Bronchial epithelial cell (primary cell): ENCODE measurements at regions not wholly inside any gene's neighbourhood (a gene's known extent, or its start where the extent isn't known, plus 50 kb on each side); places are given as distances from the start of the nearest gene placed in this dataset.
"Not testable (repeated sequence)": the region's sequence is repeated elsewhere in the genome, so short reads cannot be mapped to it uniquely, and the experiment has no call there.

ENCODE experiments used
- DNase-seq: peaks from one replicate; pipeline ENCODE4 v3.0.0-alpha.2; 2010; ENCODE audit warnings: low read depth
- FAIRE-seq: peaks from 2 replicates; lab custom pipeline; 2011; peaks lifted over from hg19 to GRCh38; lab: Jason Lieb, UNC
- H3K27me3 ChIP-seq: 2 replicates; pipeline ENCODE4 v1.5.1; 2011; ENCODE audit warnings: low read length; ENCODE audit not compliant: control insufficient read depth, insufficient read depth
- H3K36me3 ChIP-seq: 2 replicates; pipeline ENCODE4 v1.5.1; 2011; ENCODE audit warnings: low read length; ENCODE audit not compliant: control insufficient read depth, insufficient read depth
- H3K4me3 ChIP-seq: 2 replicates; pipeline ENCODE4 v1.5.1; 2011; ENCODE audit warnings: mild to moderate bottlenecking, low read depth, low read length, control low read depth
- TF ChIP-seq, protein P1 (sequence below): IDR thresholded peaks from 2 replicates; pipeline ENCODE4 v1.5.1; 2011; ENCODE audit warnings: mild to moderate bottlenecking, moderate library complexity, low read length, control low read depth, inconsistent platforms; ENCODE audit not compliant: insufficient read depth, severe bottlenecking

DNA sequence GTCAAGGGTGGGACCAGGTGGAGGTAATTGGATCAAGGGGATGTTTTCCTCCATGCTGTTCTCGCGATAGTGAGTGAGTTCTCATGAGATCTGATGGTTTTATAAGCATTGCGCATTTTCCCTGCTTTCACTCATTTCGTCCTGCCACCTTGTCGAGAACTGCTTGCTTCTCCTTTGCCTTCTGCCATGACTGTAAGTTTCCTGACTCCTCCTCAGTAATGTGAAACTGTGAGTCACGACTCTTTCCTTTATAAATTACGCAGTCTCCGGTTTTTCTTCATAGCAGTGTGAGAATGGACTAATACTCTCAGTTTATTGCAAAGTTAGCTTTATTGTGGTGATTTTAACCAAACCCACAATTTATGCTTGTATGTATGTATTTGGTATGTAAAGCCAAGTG is 878.5 kb upstream of the ANO3 start:
- Histone ChIP-seq H3K27me3 (no peaks in the 10 kb centered on the region), H3K36me3 (no peaks in the 10 kb centered on the region), H3K4me3 (no peak overlapping the region)
- DNase-seq (no peak), FAIRE-seq (no peak)
- TF ChIP-seq, protein P1, sequence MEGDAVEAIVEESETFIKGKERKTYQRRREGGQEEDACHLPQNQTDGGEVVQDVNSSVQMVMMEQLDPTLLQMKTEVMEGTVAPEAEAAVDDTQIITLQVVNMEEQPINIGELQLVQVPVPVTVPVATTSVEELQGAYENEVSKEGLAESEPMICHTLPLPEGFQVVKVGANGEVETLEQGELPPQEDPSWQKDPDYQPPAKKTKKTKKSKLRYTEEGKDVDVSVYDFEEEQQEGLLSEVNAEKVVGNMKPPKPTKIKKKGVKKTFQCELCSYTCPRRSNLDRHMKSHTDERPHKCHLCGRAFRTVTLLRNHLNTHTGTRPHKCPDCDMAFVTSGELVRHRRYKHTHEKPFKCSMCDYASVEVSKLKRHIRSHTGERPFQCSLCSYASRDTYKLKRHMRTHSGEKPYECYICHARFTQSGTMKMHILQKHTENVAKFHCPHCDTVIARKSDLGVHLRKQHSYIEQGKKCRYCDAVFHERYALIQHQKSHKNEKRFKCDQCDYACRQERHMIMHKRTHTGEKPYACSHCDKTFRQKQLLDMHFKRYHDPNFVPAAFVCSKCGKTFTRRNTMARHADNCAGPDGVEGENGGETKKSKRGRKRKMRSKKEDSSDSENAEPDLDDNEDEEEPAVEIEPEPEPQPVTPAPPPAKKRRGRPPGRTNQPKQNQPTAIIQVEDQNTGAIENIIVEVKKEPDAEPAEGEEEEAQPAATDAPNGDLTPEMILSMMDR: no peak

DNA sequence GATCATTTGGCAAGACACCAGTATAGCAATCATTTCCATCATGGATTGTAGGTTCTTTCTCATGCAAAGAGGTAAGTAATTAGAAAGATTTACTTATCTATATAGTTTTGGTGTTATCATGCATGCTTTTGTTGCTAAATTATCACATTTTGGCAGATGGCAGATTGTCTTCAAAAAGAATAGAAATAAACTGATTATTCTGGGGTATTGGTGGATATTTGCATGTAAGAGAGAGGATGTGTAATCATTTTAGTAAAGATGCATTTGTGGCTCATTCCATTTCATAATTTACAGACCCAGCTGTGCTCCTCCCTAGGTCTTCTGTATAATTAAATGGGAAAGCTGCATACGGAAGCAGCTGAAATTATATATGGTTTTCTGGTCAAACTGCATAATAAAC is 875.7 kb upstream of the ANO3 start:
- Histone ChIP-seq H3K27me3 (no peaks in the 10 kb centered on the region), H3K4me3 (no peak overlapping the region), H3K36me3 (no peaks in the 10 kb centered on the region)
- FAIRE-seq (no peak), DNase-seq (no peak)
- TF ChIP-seq, protein P1: no peak

DNA sequence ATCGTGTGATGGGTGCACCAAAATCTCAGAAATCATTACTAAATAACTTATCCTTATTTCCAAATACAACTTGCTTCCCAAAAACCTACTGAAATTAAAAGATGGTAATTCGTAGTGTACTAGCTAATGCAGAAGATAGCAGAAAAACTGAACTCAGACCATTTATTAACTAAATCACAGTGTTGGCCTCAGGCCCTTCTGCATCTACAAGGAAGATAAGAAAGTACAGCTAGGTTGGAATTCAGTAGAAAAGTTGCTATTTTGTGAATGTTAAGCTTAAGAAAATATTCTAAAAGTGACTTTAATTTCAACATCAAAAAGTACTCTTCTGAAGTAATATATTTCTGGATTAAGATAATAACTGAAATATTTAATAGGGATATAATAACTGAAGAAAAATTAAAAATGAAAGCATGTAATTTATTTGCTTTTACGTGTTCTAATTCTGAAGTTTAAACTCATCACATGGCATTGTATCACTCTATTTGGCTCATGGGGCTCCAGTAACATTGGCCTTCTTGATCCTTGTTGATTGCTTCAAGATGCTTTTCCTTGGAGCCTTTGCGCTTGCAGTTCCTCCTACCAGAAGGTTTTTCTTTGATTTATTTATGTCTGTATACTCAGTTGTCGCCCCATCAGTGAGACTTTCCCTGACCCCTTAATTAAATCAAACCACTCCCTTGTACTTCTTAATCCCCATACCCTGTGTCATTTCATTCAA is 847.9 kb upstream of the ANO3 start:
- FAIRE-seq: no peak
- TF ChIP-seq, protein P1: no peak
- no peak for DNase-seq
- no peak overlapping the region for H3K4me3 ChIP-seq
- H3K27me3 ChIP-seq: no peaks in the 10 kb centered on the region
- H3K36me3 ChIP-seq: no peaks in the 10 kb centered on the region

DNA sequence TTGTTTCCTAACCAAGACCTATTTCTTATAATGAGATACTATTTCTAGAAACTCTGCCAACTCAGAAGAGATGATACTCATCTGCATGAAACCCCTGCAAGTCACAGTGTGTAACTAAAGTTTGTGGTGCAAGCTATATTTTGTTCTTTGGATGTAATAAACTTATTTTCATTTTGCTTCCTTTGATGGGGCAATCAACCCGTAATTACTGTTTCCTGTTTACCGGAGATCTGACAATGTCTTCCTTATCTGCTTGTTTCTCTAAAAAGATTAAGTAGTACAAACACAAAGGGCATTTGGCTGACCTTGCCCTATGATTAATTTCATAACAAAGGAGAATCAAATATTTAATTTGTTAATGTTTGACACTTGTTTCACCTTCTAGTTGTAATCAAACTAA is 846.6 kb upstream of the ANO3 start:
- TF ChIP-seq, protein P1: no peak
- no peaks in the 10 kb centered on the region for H3K27me3 ChIP-seq
- FAIRE-seq (no peak), DNase-seq (no peak)
- H3K4me3 ChIP-seq: no peak overlapping the region
- H3K36me3 ChIP-seq: no peaks in the 10 kb centered on the region

DNA sequence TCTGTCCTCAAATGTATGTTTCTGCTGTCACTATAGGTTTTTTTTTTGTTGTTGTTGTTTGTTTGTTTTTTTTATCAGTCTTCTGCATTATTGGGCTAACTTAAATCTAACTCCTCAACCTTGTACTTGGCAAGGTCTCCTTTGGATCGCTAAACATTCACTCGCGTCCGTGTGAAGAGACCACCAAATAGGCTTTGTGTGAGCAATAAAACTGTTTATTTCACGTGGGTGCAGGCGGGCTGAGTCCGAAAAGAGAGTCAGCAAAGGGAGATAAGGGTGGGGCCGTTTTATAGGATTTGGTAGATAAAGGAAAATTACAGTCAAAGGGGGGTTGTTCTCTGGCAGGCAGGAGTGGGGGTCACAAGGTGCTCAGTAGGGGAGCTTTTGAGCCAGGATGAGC is 845.6 kb upstream of the ANO3 start:
- not testable (repeated sequence) for FAIRE-seq

DNA sequence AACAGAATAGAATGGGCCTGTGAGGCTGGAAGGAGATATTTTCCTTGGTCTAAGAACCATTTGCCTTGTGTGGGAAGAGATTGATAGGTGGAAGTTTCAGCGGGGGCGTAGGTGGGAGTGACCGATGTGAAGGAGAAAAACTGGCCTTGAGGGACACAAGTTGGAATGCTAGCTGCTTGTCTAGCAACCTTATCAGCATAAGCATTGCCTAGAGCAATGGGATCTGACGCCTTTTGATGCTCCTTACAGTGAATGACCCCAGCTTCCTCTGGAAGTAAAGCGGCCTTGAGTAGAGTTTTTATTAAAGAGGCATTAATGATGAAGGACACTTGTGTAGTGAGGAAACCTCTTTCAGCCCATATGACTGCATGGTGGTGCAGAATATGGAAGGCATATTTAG is 843.8 kb upstream of the ANO3 start:
- H3K4me3 ChIP-seq, FAIRE-seq, DNase-seq, H3K36me3 ChIP-seq, H3K27me3 ChIP-seq: not testable (repeated sequence)

More for the DNA sequence above, 845.6 kb upstream of the ANO3 start:
- H3K36me3 ChIP-seq, H3K27me3 ChIP-seq, DNase-seq, H3K4me3 ChIP-seq: not testable (repeated sequence)

DNA sequence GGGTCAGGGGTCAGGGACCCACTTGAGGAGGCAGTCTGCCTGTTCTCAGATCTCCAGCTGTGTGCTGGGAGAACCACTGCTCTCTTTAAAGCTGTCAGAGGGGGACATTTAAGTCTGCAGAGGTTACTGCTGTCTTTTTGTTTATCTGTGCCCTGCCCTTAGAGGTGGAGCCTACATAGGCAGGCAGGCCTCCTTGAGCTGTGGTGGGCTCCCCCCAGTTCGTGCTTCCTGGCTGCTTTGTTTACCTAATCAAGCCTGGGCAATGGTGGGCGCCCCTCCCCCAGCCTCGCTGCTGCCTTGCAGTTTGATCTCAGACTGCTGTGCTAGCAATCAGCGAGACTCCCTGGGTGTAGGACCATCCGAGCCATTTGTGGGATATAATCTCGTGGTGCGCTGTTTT is 830.5 kb upstream of the ANO3 start:
- DNase-seq, H3K4me3 ChIP-seq, FAIRE-seq: not testable (repeated sequence)

More for the DNA sequence above, 830.5 kb upstream of the ANO3 start:
- H3K27me3 ChIP-seq, H3K36me3 ChIP-seq: not testable (repeated sequence)
